22Rv1 (cell line): ENCODE measurements at regions not wholly inside any gene's neighbourhood (a gene's known extent, or its start where the extent isn't known, plus 50 kb on each side); places are given as distances from the start of the nearest gene placed in this dataset.

ENCODE experiments used
- CTCF ChIP-seq: fragments of 450-650 bp; IDR thresholded peaks from 2 replicates; pipeline ENCODE4 v1.5.1; 2017; ENCODE audit warnings: mild to moderate bottlenecking
- ZFX ChIP-seq: fragments of 450-650 bp; IDR thresholded peaks from 2 replicates; pipeline ENCODE4 v1.6.1; 2017; ENCODE audit warnings: antibody characterized with exemption, borderline replicate concordance

GRCh38 chr7:137093198-137093597 is 224.7 kb downstream of the CHRM2 start:
- no peak for TF ChIP-seq CTCF
- TF ChIP-seq ZFX, result no peak
